HCT116 (cell line): ENCODE measurements at regions not wholly inside any gene's neighbourhood (a gene's known extent, or its start where the extent isn't known, plus 50 kb on each side); places are given as distances from the start of the nearest gene placed in this dataset.

ENCODE experiments used
- ATAC-seq: fragments of 200-7000 bp; cut with Tn5 transposase; 2 replicates; pipeline ENCODE4 v1.9.1; 2020; ENCODE audit warnings: mild to moderate bottlenecking, moderate library complexity
- BruUV-seq: library from RNA; stranded (reverse); fragments of 400-500 nt; replicated peaks from 2 replicates; lab custom pipeline; 2021; lab: Mats Ljungman, UMichigan
- CTCF ChIA-PET: fragments of 300-600 bp; sonication (Branson Sonifier 250); formaldehyde crosslinking; loops from one replicate; lab custom pipeline; 2021; ENCODE audit warnings: antibody characterized with exemption; lab: Charles Lee
- POLR2A ChIA-PET: fragments of 300-600, 350-600 bp; sonication (Branson Sonifier 250); formaldehyde crosslinking; loops from one replicate; lab custom pipeline; 2021; ENCODE audit warnings: antibody characterized with exemption; lab: Charles Lee
- RAD21 ChIA-PET, 2 experiments: fragments of 300-600 bp; sonication (Branson Sonifier 250); formaldehyde crosslinking; loops; one replicate each; lab custom pipeline; 2023; ENCODE audit warnings: low total read pairs in 2 of 2; ENCODE audit not compliant: uncharacterized antibody in 2 of 2, unreplicated experiment in 2 of 2, low non-redundant PET in 1 of 2; lab: Charles Lee
- DNase-seq: peaks from one replicate; pipeline ENCODE4 v3.0.0-alpha.2; 2010; ENCODE audit warnings: low read depth, low spot score
- H2AFZ ChIP-seq: fragments of 200-600 bp; shearing (Covaris generic), sonication (generic); 2 replicates; pipeline ENCODE4 v1.6.1; 2017; ENCODE audit warnings: low read depth, mixed run types, mixed read lengths, antibody characterized with exemption, low read length; ENCODE audit not compliant: poor library complexity, severe bottlenecking
- H3K27ac ChIP-seq: 2 replicates; pipeline ENCODE4 v1.5.1; 2012; ENCODE audit warnings: low read depth, low read length
- H3K27me3 ChIP-seq: fragments of 200-600 bp; sonication (generic); 2 replicates; pipeline ENCODE4 v1.6.1; 2016; ENCODE audit warnings: mixed run types, low read length, mixed read lengths; ENCODE audit not compliant: insufficient read depth
- H3K36me3 ChIP-seq, 2 experiments: fragments of 200-500 bp in 1 of 2; fragments of 200-600 bp in 1 of 2; sonication (Bioruptor generic) in 1 of 2; sonication (generic) in 1 of 2; 2 replicates each; pipeline versions ENCODE4 v1.5.1 to v1.6.1; 2014 to 2016; ENCODE audit warnings: low read length in 2 of 2, inconsistent platforms in 1 of 2, mixed read lengths in 1 of 2, mixed run types in 1 of 2; ENCODE audit not compliant: insufficient read depth in 2 of 2, control insufficient read depth in 1 of 2
- H3K4me1 ChIP-seq, 2 experiments: fragments of 200-600 bp in 1 of 2; sonication (generic) in 1 of 2; 2 replicates each; pipeline versions ENCODE4 v1.5.1 to v1.6.1; 2012 to 2017; ENCODE audit warnings: low read length in 2 of 2, inconsistent platforms in 1 of 2, mild to moderate bottlenecking in 1 of 2, mixed read lengths in 1 of 2, mixed run types in 1 of 2, moderate library complexity in 1 of 2; ENCODE audit not compliant: insufficient read depth in 2 of 2, control insufficient read depth in 1 of 2
- H3K4me2 ChIP-seq: fragments of 200-600 bp; sonication (generic); 2 replicates; pipeline ENCODE4 v1.6.1; 2017; ENCODE audit warnings: mixed run types, low read length, mixed read lengths
- H3K4me3 ChIP-seq, 2 experiments: fragments of 200-600 bp in 1 of 2; sonication (generic) in 1 of 2; replicated peaks in 1 of 2; 2 replicates each; pipeline ENCODE4 v1.5.1; 2011 to 2016; ENCODE audit warnings: low read length in 2 of 2, control low read depth in 1 of 2, low read depth in 1 of 2, mild to moderate bottlenecking in 1 of 2, mixed read lengths in 1 of 2, mixed run types in 1 of 2
- H3K79me2 ChIP-seq: fragments of 200-600 bp; sonication (generic); 2 replicates; pipeline ENCODE4 v1.6.1; 2017; ENCODE audit warnings: mild to moderate bottlenecking, mixed run types, low read length, moderate library complexity, mixed read lengths; ENCODE audit not compliant: insufficient read depth
- H3K9ac ChIP-seq: fragments of 200-600 bp; sonication (generic); 2 replicates; pipeline ENCODE4 v1.6.1; 2016; ENCODE audit warnings: low read length, mixed read lengths
- H3K9me2 ChIP-seq: fragments of 200-600 bp; sonication (generic), shearing (Covaris generic); 2 replicates; pipeline ENCODE4 v1.6.1; 2017; ENCODE audit warnings: mixed run types, mild to moderate bottlenecking, moderate library complexity; ENCODE audit not compliant: insufficient read depth
- H3K9me3 ChIP-seq, 2 experiments: fragments of 200-500 bp in 1 of 2; fragments of 200-600 bp in 1 of 2; sonication (Bioruptor generic) in 1 of 2; sonication (generic) in 1 of 2; 2 replicates each; pipeline ENCODE4 v1.6.1; 2014 to 2017; ENCODE audit warnings: low read length in 2 of 2, mixed read lengths in 2 of 2, inconsistent platforms in 1 of 2, low read depth in 1 of 2, mild to moderate bottlenecking in 1 of 2, mixed run types in 1 of 2, moderate library complexity in 1 of 2; ENCODE audit not compliant: control insufficient read depth in 1 of 2, insufficient read depth in 1 of 2
- H4K20me1 ChIP-seq: fragments of 200-600 bp; sonication (generic), shearing (Covaris generic); 2 replicates; pipeline ENCODE4 v1.6.1; 2017; ENCODE audit warnings: mixed run types, mild to moderate bottlenecking, moderate library complexity; ENCODE audit not compliant: insufficient read depth
- ATF3 ChIP-seq: IDR thresholded peaks from 2 replicates; pipeline ENCODE4 v1.6.1; 2012
- CBX3 ChIP-seq: IDR thresholded peaks from 2 replicates; pipeline ENCODE4 v1.6.1; 2012; ENCODE audit warnings: low read depth
- CEBPB ChIP-seq: IDR thresholded peaks from 2 replicates; pipeline ENCODE4 v1.6.1; 2012; ENCODE audit warnings: low read depth
- JUND ChIP-seq: IDR thresholded peaks from 2 replicates; pipeline ENCODE4 v1.6.1; 2012
- POLR2A ChIP-seq: IDR thresholded peaks from 2 replicates; pipeline ENCODE4 v1.7.0; 2011; ENCODE audit warnings: borderline replicate concordance; ENCODE audit not compliant: insufficient read depth, insufficient read length; ENCODE audit errors: extremely low read depth
- POLR2AphosphoS5 ChIP-seq: IDR thresholded peaks from 2 replicates; pipeline ENCODE4 v1.6.1; 2011; ENCODE audit warnings: mild to moderate bottlenecking, low read depth, low read length, moderate library complexity
- REST ChIP-seq: IDR thresholded peaks from 2 replicates; pipeline ENCODE4 v1.6.1; 2012; ENCODE audit warnings: low read depth
- SIN3A ChIP-seq: IDR thresholded peaks from 2 replicates; pipeline ENCODE4 v1.6.1; 2012; ENCODE audit warnings: low read depth
- SP1 ChIP-seq: IDR thresholded peaks from 2 replicates; pipeline ENCODE4 v1.6.1; 2012; ENCODE audit warnings: low read depth
- SRF ChIP-seq: IDR thresholded peaks from 2 replicates; pipeline ENCODE4 v1.6.1; 2012; ENCODE audit warnings: low read depth
- YY1 ChIP-seq: IDR thresholded peaks from 2 replicates; pipeline ENCODE4 v1.6.1; 2011; ENCODE audit warnings: low read length, low read depth, moderate library complexity, mild to moderate bottlenecking; ENCODE audit not compliant: insufficient replicate concordance; ENCODE audit errors: extremely low read depth
- ZBTB33 ChIP-seq: IDR thresholded peaks from 2 replicates; pipeline ENCODE4 v1.6.1; 2011; ENCODE audit warnings: mild to moderate bottlenecking, low read length, moderate library complexity; ENCODE audit not compliant: insufficient replicate concordance; ENCODE audit errors: extremely low read depth
- ZNF274 ChIP-seq: fragments of 200-500 bp; sonication (Bioruptor generic); IDR thresholded peaks from 2 replicates; pipeline ENCODE4 v1.6.1; 2014; ENCODE audit warnings: mild to moderate bottlenecking, low read depth, low read length, inconsistent platforms
- intact Hi-C: fragments of 100-400 bp; cut with micrococcal nuclease; formaldehyde crosslinking; loops from 2 replicates; pipeline ENCODE4 v1.10.0; 2022
- TF ChIP-seq, protein P1 (sequence below): IDR thresholded peaks from 2 replicates; pipeline ENCODE4 v1.6.1; 2012

GRCh38 chr4:24470666-24471485 lies 113.5 kb downstream of the DHX15 start:
- ATAC-seq = peak; percentile 7; the same call in 1 of the 2 replicates
- ChIA-PET RAD21 (no interaction called here), CTCF (interaction anchor here (1.3 kb wide), 1 partner anchor 80 kb away, joined by 3 read pairs; no protein-coding TSS in a partner anchor), POLR2A (no interaction called here)
- no peak for TF ChIP-seq SIN3A
- TF ChIP-seq YY1 = no peak
- TF ChIP-seq CEBPB = no peak
- Histone ChIP-seq H3K9me3 (no peaks in the 10 kb centered on the region), H3K9me2 (no peaks in the 10 kb centered on the region), H4K20me1 (no peaks in the 10 kb centered on the region), H3K4me2 (peak overlapping the region; percentile 67), H3K9ac (no peak overlapping the region), H3K4me1 (peaks cover 8 to 16% of the 10 kb centered on the region in 2 experiments; a peak in 3 of 4 replicates), H3K4me3 (peak overlapping the region; percentile 33 to 49), H3K27me3 (peaks cover 30% of the 10 kb centered on the region; the same call in 1 of the 2 replicates), H2AFZ (no peak overlapping the region), H3K79me2 (no peaks in the 10 kb centered on the region), H3K27ac (no peak overlapping the region), H3K36me3 (no peaks in the 10 kb centered on the region)
- intact Hi-C loops = no loop called here
- no peak for DNase-seq
- BruUV-seq = no TSS peak

DNA sequence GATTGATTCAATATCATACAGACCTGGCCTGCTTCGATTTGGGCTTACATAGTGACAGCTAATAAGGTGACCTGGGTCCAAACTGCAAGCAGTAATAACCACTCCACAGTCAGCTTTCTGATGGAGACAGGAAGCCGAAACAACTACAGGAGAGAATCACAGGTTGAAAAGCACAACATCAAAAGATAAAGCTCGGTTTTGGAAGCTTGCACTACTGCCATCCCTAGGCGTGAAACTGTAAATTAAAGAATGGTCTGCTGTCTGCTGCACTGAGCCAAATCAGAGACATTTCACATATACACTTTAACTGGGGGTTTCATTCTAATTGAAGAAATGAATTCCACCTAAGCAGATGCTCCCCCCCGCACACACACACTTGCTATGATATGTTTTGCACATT lies 116.3 kb downstream of the DHX15 start:
- H4K20me1 ChIP-seq = no peaks in the 10 kb centered on the region
- no peaks in the 10 kb centered on the region for H3K9me2 ChIP-seq
- H3K27ac ChIP-seq = no peak overlapping the region
- ChIA-PET RAD21 (no interaction called here), CTCF (no interaction called here), POLR2A (interaction anchor here (0.6 kb wide), 1 partner anchor 13 kb away, joined by 3 read pairs; no protein-coding TSS in a partner anchor)
- H2AFZ ChIP-seq = no peak overlapping the region
- no peaks in the 10 kb centered on the region for H3K36me3 ChIP-seq
- H3K4me2 ChIP-seq = no peak overlapping the region
- no peak overlapping the region for H3K9ac ChIP-seq
- DNase-seq (no peak), ATAC-seq (no peak)
- no TSS peak for BruUV-seq
- H3K79me2 ChIP-seq = no peaks in the 10 kb centered on the region
- H3K4me1 ChIP-seq = peaks cover 0 to 11% of the 10 kb centered on the region in 2 experiments; a peak in 1 of 4 replicates
- intact Hi-C loops = no loop called here
- H3K27me3 ChIP-seq = peaks cover 49% of the 10 kb centered on the region
- no peak overlapping the region for H3K4me3 ChIP-seq
- no peaks in the 10 kb centered on the region for H3K9me3 ChIP-seq
- TF ChIP-seq SP1 = no peak
- no peak for TF ChIP-seq JUND
- no peak for TF ChIP-seq YY1
- no peak for TF ChIP-seq SRF
- TF ChIP-seq, protein P1, sequence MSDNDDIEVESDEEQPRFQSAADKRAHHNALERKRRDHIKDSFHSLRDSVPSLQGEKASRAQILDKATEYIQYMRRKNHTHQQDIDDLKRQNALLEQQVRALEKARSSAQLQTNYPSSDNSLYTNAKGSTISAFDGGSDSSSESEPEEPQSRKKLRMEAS = no peak
- no peak for TF ChIP-seq POLR2A
- no peak for TF ChIP-seq CBX3
- no peak for TF ChIP-seq POLR2AphosphoS5
- no peak for TF ChIP-seq ATF3
- TF ChIP-seq ZBTB33 = no peak
- no peak for TF ChIP-seq REST
- no peak for TF ChIP-seq ZNF274
